KOPT-K1 (cell line): ENCODE measurements at regions not wholly inside any gene's neighbourhood (a gene's known extent, or its start where the extent isn't known, plus 50 kb on each side); places are given as distances from the start of the nearest gene placed in this dataset.
"Not testable (repeated sequence)": the region's sequence is repeated elsewhere in the genome, so short reads cannot be mapped to it uniquely, and the experiment has no call there.

Source experiments
- H3K27ac ChIP-seq: fragments of 200-600 bp; sonication (generic); 2 replicates; pipeline ENCODE4 v1.5.1; 2016; ENCODE audit warnings: antibody characterized with exemption, mild to moderate bottlenecking, low read depth, low read length; ENCODE audit not compliant: poor library complexity, severe bottlenecking
- H3K36me3 ChIP-seq: fragments of 200-600 bp; sonication (generic); 2 replicates; pipeline ENCODE4 v1.5.1; 2017; ENCODE audit warnings: antibody characterized with exemption, mild to moderate bottlenecking, low read length, moderate library complexity; ENCODE audit not compliant: insufficient read depth
- H3K9me3 ChIP-seq: fragments of 200-600 bp; sonication (generic); 2 replicates; pipeline ENCODE4 v1.5.1; 2017; ENCODE audit warnings: antibody characterized with exemption, low read length, mild to moderate bottlenecking; ENCODE audit not compliant: insufficient read depth, poor library complexity, severe bottlenecking

DNA sequence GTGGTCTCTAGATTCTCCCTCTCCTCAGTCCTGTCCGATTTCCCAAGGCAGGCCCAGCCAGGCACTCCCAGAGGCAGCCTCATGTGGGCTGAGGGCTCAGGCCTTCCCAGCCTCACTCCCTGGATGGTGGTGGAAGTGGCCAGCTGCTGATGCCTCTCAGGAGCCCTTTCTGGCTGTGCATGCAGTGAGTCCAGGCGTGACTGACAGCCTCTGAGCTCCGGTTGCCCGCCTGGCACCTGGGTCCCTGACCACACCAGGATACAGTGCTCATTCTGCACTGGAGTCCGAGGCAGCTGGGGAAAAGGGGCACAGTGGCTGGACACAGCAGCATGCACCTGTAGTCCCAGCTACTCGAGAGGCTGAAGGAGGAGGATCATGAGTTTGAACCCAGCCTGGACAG lies 132.6 kb downstream of the CUL2 start:
- H3K9me3 ChIP-seq = no peaks in the 10 kb centered on the region
- H3K36me3 ChIP-seq = no peaks in the 10 kb centered on the region
- H3K27ac ChIP-seq = no peak overlapping the region

DNA sequence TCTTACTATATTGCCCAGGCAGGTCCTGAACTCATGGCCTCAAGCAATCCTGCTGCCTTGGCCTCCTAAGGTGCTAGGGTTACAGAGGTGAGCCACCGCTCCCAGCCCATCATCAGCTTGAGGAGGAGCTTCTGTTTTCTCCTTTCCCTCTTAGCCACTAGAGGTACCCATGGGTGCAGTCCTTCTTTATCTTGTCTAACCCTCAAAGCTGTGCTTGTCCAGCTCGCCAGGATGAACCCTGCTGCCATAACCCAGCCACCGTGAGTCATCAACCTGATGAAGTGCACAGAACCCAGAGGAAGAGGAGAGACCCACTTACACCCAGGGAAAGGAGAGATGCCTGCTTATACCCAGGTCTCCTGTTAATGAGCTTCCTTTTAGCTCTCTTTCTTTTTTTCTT lies 133.4 kb downstream of the CUL2 start:
- no peaks in the 10 kb centered on the region for H3K9me3 ChIP-seq
- H3K27ac ChIP-seq = no peak overlapping the region
- no peaks in the 10 kb centered on the region for H3K36me3 ChIP-seq

DNA sequence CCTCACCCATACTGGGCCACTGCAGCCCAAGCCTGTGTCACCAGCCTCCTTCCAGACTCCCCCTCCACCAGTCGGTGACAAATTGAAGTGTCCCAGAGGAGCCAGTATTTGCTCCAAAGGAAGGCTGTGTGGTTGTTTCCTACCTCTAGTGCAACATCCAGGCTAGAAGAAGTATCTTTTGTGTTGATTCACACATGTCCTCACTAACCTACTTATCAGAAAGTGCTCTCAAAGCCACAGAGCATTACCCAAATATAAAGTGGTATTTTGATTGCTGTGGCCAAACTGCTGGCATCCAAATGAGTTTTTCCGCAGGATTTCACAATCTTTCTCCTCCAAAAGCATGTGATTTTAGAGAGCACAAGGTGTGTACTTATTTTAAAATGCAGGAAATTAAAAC lies 134.8 kb downstream of the CUL2 start:
- H3K27ac ChIP-seq = no peak overlapping the region
- H3K36me3 ChIP-seq = no peaks in the 10 kb centered on the region
- no peaks in the 10 kb centered on the region for H3K9me3 ChIP-seq

DNA sequence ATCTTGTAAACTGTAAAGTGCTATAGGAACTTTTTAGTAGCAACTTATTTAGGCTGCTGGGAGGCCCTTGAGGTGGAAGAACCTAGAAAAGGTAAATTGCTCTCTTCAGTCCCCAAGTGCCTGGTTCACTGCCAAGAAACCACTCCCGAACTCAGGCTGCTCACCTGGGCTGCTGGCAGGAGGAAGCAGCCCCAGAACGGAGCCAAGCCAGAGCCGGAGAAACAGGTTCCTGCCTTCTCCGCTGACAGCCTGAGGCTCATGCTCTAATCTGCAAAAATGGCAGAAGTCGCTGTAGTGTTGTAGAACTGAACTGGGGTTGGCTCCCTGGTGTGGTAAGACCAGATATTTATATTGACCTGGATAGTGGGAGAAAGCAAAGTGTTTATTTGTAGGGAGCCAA lies 136.0 kb downstream of the CUL2 start:
- Histone ChIP-seq H3K9me3 (no peaks in the 10 kb centered on the region), H3K27ac (no peak overlapping the region), H3K36me3 (no peaks in the 10 kb centered on the region)

DNA sequence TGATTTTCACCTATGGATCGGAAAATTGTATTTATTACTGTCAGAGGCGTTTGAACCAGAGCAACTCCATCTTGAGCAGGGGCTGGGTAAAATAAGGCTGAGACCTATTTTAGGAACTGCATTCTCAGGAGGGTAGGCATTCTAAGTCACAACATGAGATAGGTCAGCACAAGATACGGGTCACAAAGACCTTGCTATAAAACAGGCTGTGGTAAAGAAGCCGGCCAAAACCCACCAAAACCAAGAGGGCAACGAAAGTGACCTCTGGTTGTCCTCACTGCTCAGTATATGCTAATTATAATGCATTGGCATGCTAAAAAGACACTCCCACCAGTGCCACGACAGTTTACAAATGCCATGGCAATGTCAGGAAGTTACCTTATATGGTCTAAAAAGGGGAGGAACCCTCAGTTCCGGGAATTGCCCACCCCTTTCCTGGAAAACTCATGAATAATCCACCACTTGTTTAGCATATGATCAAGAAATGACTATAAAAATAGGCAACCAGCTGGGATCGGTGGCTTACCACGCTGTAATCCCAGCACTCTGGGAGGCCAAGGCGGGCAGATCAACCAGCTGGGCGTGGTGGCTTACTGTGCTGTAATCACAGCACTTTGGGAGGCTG lies 136.3 kb upstream of the PARD3 start:
- not testable (repeated sequence) for H3K9me3 ChIP-seq, H3K27ac ChIP-seq

DNA sequence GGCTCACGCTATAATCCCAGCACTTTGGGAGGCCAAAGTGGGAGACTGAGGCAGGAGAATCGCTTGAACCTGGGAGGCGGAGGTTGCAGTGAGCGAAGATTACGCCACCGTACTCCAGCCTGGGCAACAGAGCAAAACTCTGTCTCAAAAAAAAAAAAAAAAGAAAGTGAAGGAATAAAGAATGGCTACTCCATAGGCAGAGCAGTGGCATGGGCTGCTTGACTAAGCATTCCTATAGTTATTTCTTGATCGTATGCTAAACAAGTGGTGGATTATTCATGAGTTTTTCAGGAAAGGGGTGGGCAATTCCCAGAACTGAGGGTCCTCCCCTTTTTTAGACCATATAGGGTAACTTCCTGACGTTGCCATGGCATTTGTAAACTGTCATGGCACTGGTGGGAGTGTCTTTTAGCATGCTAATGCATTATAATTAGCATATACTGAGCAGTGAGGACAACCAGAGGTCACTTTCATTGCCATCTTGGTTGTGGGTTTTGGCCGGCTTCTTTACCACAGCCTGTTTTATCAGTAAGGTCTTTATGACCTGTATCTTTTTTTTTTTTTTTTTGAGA lies 130.9 kb upstream of the PARD3 start:
- H3K9me3 ChIP-seq, H3K27ac ChIP-seq, H3K36me3 ChIP-seq: not testable (repeated sequence)

More for the DNA sequence above, 136.3 kb upstream of the PARD3 start:
- not testable (repeated sequence) for H3K36me3 ChIP-seq

DNA sequence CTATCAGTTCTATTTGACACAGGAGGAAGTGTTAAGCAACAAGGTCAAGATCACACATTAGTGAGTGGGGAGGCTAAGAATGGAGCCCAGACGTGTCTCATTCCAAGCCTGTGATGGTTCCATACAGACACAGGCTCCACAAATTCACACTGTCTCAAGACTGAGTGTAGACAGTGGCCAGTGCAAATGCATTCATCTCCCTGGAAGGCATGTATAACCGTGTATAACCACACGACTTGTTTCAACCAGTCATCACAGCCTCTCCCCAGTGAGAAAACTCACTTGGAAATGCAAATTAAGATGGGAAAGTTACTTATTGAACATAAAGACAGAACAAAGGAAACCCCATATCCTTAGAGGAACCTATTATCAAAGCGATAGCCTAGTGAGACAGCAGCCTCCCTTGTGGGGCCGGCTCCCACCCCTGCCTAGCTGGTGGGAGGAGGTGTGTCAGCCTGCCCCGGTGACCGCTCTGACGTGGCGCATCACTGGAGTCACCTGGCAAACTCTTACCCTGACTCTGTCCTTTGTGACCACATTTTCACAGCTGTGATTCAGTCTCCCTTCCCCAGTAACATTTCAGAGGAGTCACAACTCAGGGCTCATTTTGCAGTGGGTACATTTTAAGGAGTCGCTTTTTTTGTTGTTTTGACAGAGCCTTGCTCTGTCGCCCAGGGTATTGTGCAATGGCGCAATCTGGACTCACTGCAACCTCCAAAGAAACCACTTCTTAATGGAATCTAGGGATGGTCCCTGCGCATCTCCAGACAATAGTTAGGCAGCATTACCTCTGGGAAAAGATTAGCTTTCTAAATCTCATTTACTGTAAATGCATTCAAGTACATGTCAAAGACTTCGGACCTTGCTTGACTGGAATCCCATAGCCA lies 126.6 kb upstream of the PARD3 start:
- Histone ChIP-seq H3K36me3 (no peaks in the 10 kb centered on the region), H3K27ac (no peak overlapping the region)

DNA sequence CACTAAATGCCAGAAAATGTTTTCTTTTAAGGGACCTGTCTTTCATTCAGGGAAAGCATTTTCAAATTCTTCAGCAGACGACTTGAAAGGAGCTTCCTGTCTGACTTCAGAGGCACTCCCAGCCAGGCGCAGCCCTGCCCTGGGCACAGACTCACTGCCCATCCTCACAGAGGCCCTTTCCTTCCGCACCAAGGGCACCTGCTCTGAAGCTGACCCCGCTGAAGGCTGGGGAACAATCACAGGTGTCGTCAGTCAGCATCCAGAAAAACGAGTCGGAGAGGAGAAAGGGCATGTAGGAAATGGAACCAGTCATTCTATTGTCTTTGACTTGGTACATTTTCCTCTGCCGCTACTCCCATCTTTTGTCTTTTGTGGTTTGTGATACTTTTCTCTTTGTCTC lies 125.3 kb upstream of the PARD3 start:
- no peaks in the 10 kb centered on the region for H3K36me3 ChIP-seq
- H3K9me3 ChIP-seq = no peaks in the 10 kb centered on the region
- H3K27ac ChIP-seq = no peak overlapping the region

More for the DNA sequence above, 126.6 kb upstream of the PARD3 start:
- H3K9me3 ChIP-seq = no peaks in the 10 kb centered on the region

DNA sequence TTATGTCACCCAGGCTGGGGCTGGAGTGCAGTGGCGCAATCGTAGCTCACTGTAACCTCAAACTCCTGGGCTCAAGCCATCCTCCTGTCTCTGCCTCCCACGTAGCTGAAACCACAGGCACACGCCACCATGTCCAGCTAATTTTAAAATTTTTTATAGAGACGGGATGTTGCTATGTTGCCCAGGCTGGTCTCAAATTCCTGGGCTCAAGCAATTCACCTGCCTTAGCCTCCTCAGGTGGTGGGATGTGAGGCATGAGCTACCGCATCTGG lies 123.2 kb upstream of the PARD3 start:
- no peaks in the 10 kb centered on the region for H3K9me3 ChIP-seq
- no peaks in the 10 kb centered on the region for H3K36me3 ChIP-seq

DNA sequence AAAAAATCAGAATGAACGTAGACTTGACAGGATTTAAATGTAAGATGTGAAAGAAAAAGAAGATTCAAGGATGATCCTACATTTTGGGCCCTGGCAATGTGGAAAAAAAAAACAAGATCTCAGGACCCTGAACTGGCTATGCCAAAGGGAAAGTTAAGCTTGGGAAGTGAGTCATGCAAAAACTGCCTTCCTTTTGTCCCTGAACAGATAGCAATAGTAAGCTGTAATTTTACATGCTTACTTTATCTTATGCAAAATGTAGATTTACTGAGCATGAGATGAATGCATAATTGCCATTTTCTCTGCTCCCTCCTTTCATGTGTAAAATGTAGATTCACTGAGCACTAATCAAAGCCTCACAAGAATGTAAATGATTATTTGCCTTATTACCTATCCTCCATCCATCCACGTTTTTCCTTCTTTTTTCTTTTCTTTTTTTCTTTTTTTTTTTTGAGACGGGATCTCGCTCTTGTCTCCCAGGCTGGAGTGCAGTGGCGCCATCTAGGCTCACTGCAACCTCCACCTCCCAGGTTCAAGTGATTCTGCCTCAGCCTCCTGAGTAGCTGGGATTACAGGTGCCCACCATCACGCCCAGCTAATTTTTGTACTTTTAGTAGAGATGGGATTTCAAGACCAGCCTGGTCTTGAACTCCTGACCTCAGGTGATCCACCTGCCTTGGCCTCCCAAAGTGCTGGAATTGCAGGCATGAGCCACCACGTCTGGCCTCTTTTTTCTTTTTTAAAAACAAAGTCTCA lies 122.7 kb upstream of the PARD3 start:
- not testable (repeated sequence) for H3K36me3 ChIP-seq, H3K27ac ChIP-seq, H3K9me3 ChIP-seq

More for the DNA sequence above, 123.2 kb upstream of the PARD3 start:
- no peak overlapping the region for H3K27ac ChIP-seq

DNA sequence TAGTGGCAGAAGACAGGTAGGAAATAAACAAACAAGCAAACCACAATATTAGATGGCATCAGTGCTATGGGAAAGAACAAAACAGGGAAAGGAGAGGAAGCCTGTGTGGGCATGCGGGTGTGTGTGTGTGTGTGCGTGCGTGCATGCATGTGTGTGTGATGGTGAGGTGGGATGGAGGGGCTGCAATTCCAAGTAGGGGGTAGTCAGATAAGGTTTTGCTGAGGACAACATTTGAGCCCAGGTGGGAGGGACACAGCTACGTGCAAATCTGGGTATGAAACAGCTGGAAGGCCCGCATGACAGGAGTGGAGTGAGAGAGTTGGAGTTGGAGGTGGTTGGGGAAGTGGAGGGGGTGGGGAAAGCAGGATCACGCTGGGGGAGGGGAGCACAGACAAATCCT lies 121.0 kb upstream of the PARD3 start:
- no peaks in the 10 kb centered on the region for H3K36me3 ChIP-seq
- no peaks in the 10 kb centered on the region for H3K9me3 ChIP-seq
- no peak overlapping the region for H3K27ac ChIP-seq

DNA sequence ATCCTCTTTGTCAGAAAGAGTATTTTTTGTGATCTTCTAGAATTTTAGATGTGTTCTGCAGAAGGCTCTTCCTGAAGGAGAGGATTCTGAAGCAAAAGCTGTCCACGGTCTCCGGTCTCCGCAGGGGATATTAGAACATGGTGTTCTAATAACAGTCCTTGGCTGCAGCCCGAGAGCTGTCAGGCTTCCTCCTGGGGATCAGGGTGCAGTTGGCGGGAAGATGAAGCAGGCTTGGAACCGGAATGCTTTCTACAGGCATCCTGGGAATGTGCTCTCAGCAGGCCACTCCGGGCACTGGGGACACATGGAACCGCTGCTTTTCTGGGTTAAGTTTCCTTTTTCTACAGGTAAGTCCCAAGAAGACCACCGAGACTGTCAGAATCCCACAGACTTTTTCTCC lies 118.6 kb upstream of the PARD3 start:
- no peaks in the 10 kb centered on the region for H3K36me3 ChIP-seq
- no peaks in the 10 kb centered on the region for H3K9me3 ChIP-seq
- H3K27ac ChIP-seq = no peak overlapping the region

DNA sequence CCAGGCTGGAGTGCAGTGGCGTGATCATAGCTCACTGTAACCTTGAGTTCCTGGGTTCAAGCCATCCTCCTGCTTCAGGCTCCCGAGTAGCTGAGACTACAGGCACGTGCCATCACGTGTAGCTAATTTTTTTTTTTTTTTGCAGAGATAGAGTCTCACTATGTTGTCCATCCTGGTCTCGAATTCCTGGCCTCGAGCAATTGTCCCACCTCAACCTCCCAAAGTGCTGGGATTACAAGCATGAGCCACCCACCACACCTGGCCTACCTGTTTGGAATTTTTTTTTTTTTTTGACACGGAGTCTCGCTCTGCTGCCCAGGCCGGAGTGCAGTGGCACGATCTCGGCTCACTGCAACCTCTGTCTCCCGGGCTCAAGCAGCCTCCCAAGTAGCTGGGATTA lies 117.1 kb upstream of the PARD3 start:
- H3K9me3 ChIP-seq = no peaks in the 10 kb centered on the region
- no peak overlapping the region for H3K27ac ChIP-seq
- H3K36me3 ChIP-seq = no peaks in the 10 kb centered on the region

DNA sequence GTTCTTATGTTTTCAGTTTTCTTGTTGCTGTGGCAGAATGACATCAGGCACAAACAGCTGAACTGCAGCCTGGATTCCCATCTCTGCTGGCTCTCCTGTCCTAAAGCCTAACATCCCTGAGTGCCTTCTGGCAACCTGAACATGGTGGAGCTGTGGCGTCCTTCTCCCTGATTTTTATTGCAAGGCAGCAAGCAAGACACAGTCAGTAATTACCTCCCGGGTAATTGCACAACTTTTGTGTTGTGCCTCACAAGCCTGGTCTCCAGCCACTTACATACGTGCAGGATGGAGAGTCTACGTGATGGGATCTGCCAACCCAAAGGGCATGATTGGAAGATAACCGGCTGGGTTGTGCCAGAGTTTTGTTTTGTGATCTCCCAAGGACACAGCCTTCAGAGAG lies 116.1 kb upstream of the PARD3 start:
- no peaks in the 10 kb centered on the region for H3K36me3 ChIP-seq
- H3K9me3 ChIP-seq = no peaks in the 10 kb centered on the region
- H3K27ac ChIP-seq = no peak overlapping the region

DNA sequence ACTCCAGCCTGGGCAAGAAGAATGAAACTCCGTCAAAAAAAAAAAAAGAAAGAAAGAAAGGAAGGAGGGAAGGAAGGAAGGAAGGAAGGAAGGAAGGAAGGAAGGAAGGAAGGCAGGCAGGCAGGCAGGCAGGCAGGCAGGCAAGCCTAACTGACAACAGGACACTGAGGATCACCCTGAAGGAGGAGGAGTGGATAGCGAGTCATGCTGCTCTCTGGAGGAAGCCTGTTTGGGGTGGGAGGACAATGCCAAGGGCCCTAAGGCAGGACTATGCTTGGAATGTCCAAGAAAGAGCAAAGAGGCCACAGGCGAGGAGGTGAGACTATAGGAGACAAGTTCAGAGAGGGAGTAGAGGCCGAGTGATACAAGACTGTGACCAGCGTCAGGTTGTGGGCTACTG lies 107.0 kb upstream of the PARD3 start:
- Histone ChIP-seq H3K36me3 (no peaks in the 10 kb centered on the region), H3K9me3 (peaks cover 20% of the 10 kb centered on the region), H3K27ac (no peak overlapping the region)
